ENCODE measurements at regions not wholly inside any gene's neighbourhood (a gene's known extent, or its start where the extent isn't known, plus 50 kb on each side); places are given as distances from the start of the nearest gene placed in this dataset.

- H3K4me3 Mint-ChIP-seq (ENCODE audit: low read depth): no peak overlapping the region
- peaks cover 7% of the 10 kb centered on the region for H3K27me3 Mint-ChIP-seq
- TF ChIP-seq CTCF (IDR thresholded peaks at IDR 0.05; ENCODE audit: unreplicated experiment): no peak
- no peak overlapping the region for H3K27ac Mint-ChIP-seq
- H3K4me1 Mint-ChIP-seq (ENCODE audit: low read depth): no peaks in the 10 kb centered on the region
- no peaks in the 10 kb centered on the region for H3K9me3 Mint-ChIP-seq (ENCODE audit: low read depth)
- H3K36me3 Mint-ChIP-seq (ENCODE audit: insufficient read depth): no peaks in the 10 kb centered on the region
- no peak for DNase-seq (ENCODE audit: low spot score, unreplicated experiment)
Measured at GRCh38 chr7:42729053-42729765, 182.7 kb downstream of the C7orf25 start.

- Mint-ChIP-seq H3K9me3 (ENCODE audit: low read depth) (no peaks in the 10 kb centered on the region), H3K27me3 (no peaks in the 10 kb centered on the region), H3K36me3 (ENCODE audit: insufficient read depth) (no peaks in the 10 kb centered on the region), H3K27ac (no peak overlapping the region), H3K4me1 (ENCODE audit: low read depth) (no peaks in the 10 kb centered on the region), H3K4me3 (ENCODE audit: low read depth) (no peak overlapping the region)
- no peak for TF ChIP-seq CTCF (IDR thresholded peaks at IDR 0.05; ENCODE audit: unreplicated experiment)
- no peak for DNase-seq (ENCODE audit: low spot score, unreplicated experiment)
Measured at GRCh38 chr7:42727451-42727850, 184.4 kb downstream of the C7orf25 start.

GRCh38 chr7:42726066-42726785 lies 185.6 kb downstream of the C7orf25 start:
- H3K36me3 Mint-ChIP-seq (ENCODE audit: insufficient read depth): no peaks in the 10 kb centered on the region
- H3K4me1 Mint-ChIP-seq (ENCODE audit: low read depth): no peaks in the 10 kb centered on the region
- no peaks in the 10 kb centered on the region for H3K9me3 Mint-ChIP-seq (ENCODE audit: low read depth)
- TF ChIP-seq CTCF (IDR thresholded peaks at IDR 0.05; ENCODE audit: unreplicated experiment): no peak
- no peak overlapping the region for H3K27ac Mint-ChIP-seq
- no peak overlapping the region for H3K4me3 Mint-ChIP-seq (ENCODE audit: low read depth)
- no peak for DNase-seq (ENCODE audit: low spot score, unreplicated experiment)
- H3K27me3 Mint-ChIP-seq: peaks cover 4% of the 10 kb centered on the region

- no peak overlapping the region for H3K27ac Mint-ChIP-seq
- DNase-seq (ENCODE audit: low spot score, unreplicated experiment): no peak
- H3K27me3 Mint-ChIP-seq: peaks cover 5% of the 10 kb centered on the region
- H3K4me1 Mint-ChIP-seq (ENCODE audit: low read depth): no peaks in the 10 kb centered on the region
- no peaks in the 10 kb centered on the region for H3K36me3 Mint-ChIP-seq (ENCODE audit: insufficient read depth)
- TF ChIP-seq CTCF (IDR thresholded peaks at IDR 0.05; ENCODE audit: unreplicated experiment): no peak
- H3K4me3 Mint-ChIP-seq (ENCODE audit: low read depth): no peak overlapping the region
- H3K9me3 Mint-ChIP-seq (ENCODE audit: low read depth): no peaks in the 10 kb centered on the region
Measured at GRCh38 chr7:42722716-42723115, 189.2 kb downstream of the C7orf25 start.

GRCh38 chr7:42722198-42722597 lies 189.7 kb downstream of the C7orf25 start:
- DNase-seq (ENCODE audit: low spot score, unreplicated experiment): no peak
- no peak for TF ChIP-seq CTCF (IDR thresholded peaks at IDR 0.05; ENCODE audit: unreplicated experiment)
- H3K4me1 Mint-ChIP-seq (ENCODE audit: low read depth): no peaks in the 10 kb centered on the region
- H3K27ac Mint-ChIP-seq: no peak overlapping the region
- peaks cover 7% of the 10 kb centered on the region for H3K27me3 Mint-ChIP-seq
- H3K9me3 Mint-ChIP-seq (ENCODE audit: low read depth): no peaks in the 10 kb centered on the region
- H3K4me3 Mint-ChIP-seq (ENCODE audit: low read depth): no peak overlapping the region
- no peaks in the 10 kb centered on the region for H3K36me3 Mint-ChIP-seq (ENCODE audit: insufficient read depth)
